Skeletal muscle cell (primary cell): ENCODE measurements at regions not wholly inside any gene's neighbourhood (a gene's known extent, or its start where the extent isn't known, plus 50 kb on each side); places are given as distances from the start of the nearest gene placed in this dataset.
A peak's percentile ranks its signal among the peaks of the same experiment; 100 is the strongest.

Experiments used
- DNase-seq: peaks from one replicate; pipeline ENCODE4 v3.0.0-alpha.2; 2010; ENCODE audit warnings: low read depth
- H3K4me3 ChIP-seq: 2 replicates; pipeline ENCODE4 v1.5.1; 2011; ENCODE audit warnings: low read depth, mild to moderate bottlenecking, control low read depth, low read length, moderate library complexity

DNA sequence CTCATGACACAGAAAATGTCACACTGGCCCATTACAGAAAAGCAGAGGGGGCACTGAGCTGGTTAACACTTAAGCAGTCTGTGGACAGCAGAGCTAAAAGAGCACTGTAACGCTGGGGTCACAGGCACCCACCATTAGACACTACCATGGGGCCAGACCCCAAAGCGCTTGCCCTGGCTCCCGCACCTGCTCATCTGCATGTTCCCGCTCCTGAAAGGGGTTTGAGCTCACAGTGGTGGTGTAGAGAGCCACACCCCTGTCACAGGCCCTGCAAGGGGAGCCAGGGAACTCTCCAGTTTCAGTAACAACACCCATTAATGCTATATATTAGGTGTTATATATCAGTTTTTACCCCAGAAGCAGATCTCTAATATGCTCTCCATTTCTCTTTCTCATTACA, 187.0 kb downstream of the ANKRD50 start:
- DNase-seq: no peak
- no peak overlapping the region for H3K4me3 ChIP-seq

DNA sequence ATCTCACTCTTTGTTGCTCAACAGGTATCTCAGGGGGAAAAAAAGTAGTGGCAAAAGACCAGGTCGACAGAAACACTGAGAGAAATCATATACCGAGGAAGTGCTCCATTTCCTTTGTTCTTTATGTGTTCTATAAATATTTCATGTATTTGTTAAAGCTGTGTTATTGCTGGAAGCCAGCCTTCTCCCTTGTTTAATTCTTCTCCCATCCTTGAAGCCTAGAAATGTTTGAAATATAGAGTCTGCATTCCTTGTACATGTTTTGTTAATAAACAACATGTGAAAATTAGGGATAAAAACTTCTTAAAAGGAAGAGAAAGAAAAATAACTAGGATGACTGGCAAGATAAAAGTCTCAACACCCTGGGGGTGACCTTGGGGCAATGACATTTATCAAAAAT, 186.2 kb downstream of the ANKRD50 start:
- no peak overlapping the region for H3K4me3 ChIP-seq
- no peak for DNase-seq

DNA sequence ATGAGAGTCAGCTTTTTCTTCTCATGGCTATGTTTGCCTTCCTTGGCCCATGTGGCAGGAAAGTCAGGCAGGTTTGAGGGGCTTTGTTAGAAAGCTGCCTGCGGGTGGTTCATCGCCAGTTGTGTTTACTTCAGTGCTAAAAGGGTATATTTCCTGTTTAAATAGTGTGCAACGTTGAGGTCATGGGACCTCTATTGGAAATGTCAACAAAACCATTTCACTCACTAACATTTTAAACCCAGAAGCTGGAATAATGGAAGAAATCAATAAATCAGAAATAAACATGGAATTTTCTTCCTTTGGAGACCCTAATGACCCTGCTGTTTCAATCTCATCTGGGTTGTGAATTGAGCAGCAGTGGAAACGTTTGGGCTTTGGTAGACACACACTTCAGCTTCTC, 185.8 kb downstream of the ANKRD50 start:
- H3K4me3 ChIP-seq: no peak overlapping the region
- DNase-seq: no peak

DNA sequence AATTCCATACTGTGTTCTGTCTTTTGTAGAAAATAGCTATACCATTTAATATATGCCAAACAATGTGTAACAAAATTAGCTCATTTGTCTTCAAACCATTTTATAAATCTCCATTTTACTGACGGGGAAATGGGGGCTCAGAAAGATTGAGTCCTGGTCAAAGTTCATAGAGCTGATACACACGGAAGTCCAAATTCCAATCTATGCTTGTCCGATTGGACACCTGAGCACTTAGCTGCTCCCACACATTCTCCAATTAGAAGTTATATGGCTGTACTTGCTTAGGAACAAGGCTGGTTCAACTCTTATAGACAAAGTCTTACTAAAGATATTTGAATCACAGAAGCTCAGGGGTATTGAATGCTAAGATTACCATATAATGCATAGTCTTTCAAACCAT, 185.2 kb downstream of the ANKRD50 start:
- H3K4me3 ChIP-seq: no peak overlapping the region
- DNase-seq: no peak

DNA sequence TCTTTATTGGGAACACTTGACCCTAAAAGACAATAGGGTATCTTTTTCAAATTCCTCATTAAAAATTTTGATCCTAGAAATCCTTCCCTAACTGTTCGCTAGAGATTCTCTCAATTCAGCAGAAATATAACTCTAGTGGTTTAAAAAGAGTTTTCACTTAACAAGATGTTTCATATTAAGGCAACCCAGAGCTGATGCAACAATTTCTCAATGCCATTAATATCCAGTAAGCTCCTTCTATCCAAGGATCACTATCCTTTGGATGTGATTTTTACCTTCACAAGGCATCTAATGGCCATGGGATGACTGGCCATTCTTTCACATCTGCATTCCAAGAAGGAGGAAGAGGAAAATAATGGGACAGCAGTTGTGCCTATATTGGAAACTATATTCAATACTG, 183.4 kb downstream of the ANKRD50 start:
- no peak for DNase-seq
- no peak overlapping the region for H3K4me3 ChIP-seq

- DNase-seq: peak; percentile 52
- no peak overlapping the region for H3K4me3 ChIP-seq
Measured at GRCh38 chr4:124530464-124531077, 182.0 kb downstream of the ANKRD50 start.

- no peak overlapping the region for H3K4me3 ChIP-seq
- no peak for DNase-seq
Measured at GRCh38 chr4:124534131-124534530, 178.4 kb downstream of the ANKRD50 start.

- no peak for DNase-seq
- no peak overlapping the region for H3K4me3 ChIP-seq
Measured at GRCh38 chr4:124535003-124535402, 177.5 kb downstream of the ANKRD50 start.

- DNase-seq: no peak
- no peak overlapping the region for H3K4me3 ChIP-seq
Measured at GRCh38 chr4:124536946-124537345, 175.6 kb downstream of the ANKRD50 start.

- no peak for DNase-seq
- H3K4me3 ChIP-seq: no peak overlapping the region
Measured at GRCh38 chr4:124537971-124538370, 174.6 kb downstream of the ANKRD50 start.

- no peak overlapping the region for H3K4me3 ChIP-seq
- DNase-seq: no peak
Measured at GRCh38 chr4:124540014-124540413, 172.5 kb downstream of the ANKRD50 start.

DNA sequence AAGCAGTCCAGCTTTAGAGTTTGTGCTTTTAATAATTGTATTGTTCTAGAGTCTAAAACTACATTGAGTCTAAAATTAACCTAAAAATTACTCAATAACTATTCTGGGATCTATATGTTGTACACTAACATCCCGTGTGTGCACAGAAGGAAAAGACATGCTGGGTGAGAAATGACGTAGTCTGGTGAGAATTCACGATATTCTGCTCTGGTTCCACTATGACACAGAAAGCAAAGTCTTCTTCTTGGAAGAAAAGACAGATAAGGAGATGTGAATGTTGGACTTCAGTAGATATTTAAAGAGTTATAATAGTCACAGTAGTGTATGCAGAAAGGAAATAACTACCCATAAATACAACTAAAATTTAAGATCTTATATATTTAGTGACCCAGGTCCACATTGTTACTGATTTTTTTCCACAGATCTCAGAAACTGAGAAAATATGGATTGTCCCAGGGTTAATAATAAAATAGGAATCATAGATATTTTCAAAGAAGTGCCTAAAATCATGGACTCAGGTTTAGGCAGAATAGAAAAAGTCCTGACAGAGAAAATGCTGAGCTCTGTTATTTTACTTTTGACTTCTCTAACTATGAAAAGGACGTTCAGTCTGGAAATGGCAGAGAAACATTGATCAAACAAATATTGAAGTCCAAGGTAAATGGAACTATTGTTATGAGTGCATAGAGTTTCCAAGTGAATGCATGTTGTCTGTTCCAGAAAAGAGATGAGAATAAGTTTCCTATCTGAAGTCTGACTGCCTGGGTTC, 170.7 kb downstream of the ANKRD50 start:
- DNase-seq: no peak
- H3K4me3 ChIP-seq: no peak overlapping the region

DNA sequence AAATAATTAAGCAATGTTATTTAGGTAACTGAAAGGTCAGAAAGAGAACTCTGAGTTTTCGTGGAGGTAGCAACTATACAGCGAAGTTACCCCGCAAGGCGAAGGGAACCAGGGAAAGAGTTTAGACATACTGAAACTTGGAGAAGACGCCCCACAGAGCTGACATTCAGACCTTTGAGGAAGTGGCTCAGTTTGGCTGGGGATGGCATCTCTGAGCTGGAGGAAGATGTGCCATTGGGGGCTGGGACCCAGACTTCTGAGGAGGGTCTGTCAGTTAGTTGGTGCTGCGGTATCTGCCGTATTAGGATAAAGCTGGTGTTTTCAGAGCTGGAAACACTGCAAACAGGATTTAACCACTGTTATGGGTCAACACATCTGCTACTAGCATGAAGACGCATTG, 156.6 kb downstream of the ANKRD50 start:
- no peak overlapping the region for H3K4me3 ChIP-seq
- no peak for DNase-seq

DNA sequence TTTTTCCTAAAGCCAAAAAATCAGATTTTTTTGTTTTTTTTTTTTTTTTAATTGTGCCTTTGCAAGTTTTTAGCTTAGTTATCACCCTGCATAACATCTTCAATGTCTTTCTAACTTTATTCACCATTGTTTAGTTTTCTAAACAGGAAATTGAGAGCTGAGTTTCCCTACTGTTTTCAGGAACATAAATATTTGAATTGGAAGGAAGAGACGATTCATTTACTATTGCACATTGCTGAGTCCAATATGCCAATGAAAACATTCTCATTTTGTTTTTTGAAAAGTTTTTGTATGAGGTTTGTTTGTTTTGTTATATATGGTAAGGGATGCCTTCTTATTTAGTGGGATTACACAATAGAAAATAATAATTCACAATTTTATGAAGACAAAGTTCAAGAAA, 148.4 kb downstream of the ANKRD50 start:
- H3K4me3 ChIP-seq: no peak overlapping the region
- no peak for DNase-seq

DNA sequence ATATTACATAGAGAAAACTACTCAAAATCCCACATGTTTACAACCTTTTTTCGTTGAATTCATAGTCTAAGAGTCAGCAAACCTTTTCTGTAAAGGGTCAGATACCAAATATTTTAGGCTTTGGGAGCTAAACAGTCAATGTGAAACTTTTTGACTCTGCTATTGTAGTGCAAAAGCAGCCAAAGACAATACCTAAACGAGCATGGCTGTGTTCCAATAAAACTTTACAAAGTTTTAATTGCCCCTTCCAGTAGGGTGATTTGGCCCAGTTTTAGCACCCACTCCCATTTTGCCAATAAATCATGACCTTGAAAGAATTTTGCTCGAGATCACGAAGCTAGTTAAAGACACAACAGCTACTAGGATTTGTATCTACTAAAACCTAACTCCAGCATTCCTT, 147.2 kb downstream of the ANKRD50 start:
- no peak for DNase-seq
- H3K4me3 ChIP-seq: no peak overlapping the region

DNA sequence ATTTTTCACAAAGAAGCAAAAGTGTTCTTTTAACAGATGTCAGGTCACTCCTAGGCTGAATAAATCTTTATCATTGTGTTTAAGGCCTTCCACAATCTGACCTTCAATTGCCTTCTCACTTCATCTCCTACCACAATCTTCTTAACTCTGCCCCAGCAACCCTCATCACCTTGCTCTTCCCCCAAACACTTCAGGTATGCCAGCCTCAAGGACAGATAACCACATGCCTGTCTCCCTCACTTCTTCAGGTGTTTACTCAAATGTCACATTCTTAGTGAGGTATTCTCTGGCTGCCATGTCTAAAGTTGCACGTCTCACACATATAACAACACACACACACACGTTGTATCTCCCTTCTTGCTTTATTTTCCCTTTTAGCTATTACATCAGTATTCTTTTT, 146.5 kb downstream of the ANKRD50 start:
- no peak for DNase-seq
- H3K4me3 ChIP-seq: no peak overlapping the region

DNA sequence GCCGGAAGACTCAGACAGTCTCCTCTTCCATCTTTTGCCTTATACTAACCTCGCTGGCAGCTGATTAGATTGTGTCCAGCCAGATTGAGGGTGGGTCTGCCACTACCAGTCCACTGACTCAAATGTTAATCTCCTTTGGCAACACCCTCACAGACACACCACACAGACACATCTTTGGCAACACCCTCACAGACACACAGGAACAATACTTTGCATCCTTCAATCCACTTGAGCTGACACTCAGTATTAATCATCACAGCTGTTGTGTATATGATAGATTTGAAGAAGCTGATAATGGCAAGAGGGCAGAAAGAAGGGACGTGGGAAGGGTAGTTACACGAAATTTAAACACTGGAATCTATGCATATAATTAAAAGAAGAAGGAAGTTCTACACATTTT, 139.5 kb downstream of the ANKRD50 start:
- DNase-seq: no peak
- H3K4me3 ChIP-seq: no peak overlapping the region

GRCh38 chr4:124579896-124580295, 132.6 kb downstream of the ANKRD50 start:
- DNase-seq: no peak

DNA sequence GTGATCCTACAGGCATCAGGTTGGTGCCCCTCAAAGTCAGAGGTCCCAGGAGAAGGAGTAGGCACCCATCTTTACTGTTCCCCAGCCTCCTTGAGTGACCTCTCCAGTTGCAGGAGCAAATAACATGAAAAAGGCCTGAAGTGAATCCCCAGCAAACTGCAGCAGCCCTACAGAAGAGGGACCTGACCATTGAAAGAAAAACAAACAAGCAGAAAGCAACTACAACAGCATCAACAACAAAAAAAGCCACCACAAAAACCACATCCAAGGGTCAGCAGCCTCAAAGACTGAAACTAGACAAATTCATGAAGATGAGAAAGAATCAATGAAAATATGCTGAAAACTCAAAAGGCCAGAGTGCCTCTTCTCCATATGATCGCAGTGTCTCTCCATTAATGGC, 128.7 kb downstream of the ANKRD50 start:
- no peak for DNase-seq
- no peak overlapping the region for H3K4me3 ChIP-seq

More at GRCh38 chr4:124579896-124580295, 132.6 kb downstream of the ANKRD50 start:
- H3K4me3 ChIP-seq: no peak overlapping the region

- no peak for DNase-seq
- no peak overlapping the region for H3K4me3 ChIP-seq
Measured at GRCh38 chr4:124589786-124590185, 122.7 kb downstream of the ANKRD50 start.

GRCh38 chr4:124590480-124590879, 122.1 kb downstream of the ANKRD50 start:
- H3K4me3 ChIP-seq: no peak overlapping the region
- no peak for DNase-seq
